GM18499 (cell line): ENCODE measurements at regions not wholly inside any gene's neighbourhood (a gene's known extent, or its start where the extent isn't known, plus 50 kb on each side); places are given as distances from the start of the nearest gene placed in this dataset.
"Not testable (repeated sequence)": the region's sequence is repeated elsewhere in the genome, so short reads cannot be mapped to it uniquely, and the experiment has no call there.

ENCODE experiments used
- ATAC-seq: cut with Tn5 transposase; IDR thresholded peaks from one replicate; pipeline ENCODE4 v1.9.1; 2021; ENCODE audit warnings: moderate number of reproducible peaks; ENCODE audit not compliant: insufficient read depth, unreplicated experiment

- no peak for ATAC-seq
These were observed 111.7 kb downstream of the RHOU start for GRCh38 chr1:228846952-228847351.

- ATAC-seq: not testable (repeated sequence)
These were observed 112.2 kb downstream of the RHOU start for GRCh38 chr1:228847451-228847850.

GRCh38 chr1:228848406-228848805 is 113.1 kb downstream of the RHOU start:
- ATAC-seq: no peak

DNA sequence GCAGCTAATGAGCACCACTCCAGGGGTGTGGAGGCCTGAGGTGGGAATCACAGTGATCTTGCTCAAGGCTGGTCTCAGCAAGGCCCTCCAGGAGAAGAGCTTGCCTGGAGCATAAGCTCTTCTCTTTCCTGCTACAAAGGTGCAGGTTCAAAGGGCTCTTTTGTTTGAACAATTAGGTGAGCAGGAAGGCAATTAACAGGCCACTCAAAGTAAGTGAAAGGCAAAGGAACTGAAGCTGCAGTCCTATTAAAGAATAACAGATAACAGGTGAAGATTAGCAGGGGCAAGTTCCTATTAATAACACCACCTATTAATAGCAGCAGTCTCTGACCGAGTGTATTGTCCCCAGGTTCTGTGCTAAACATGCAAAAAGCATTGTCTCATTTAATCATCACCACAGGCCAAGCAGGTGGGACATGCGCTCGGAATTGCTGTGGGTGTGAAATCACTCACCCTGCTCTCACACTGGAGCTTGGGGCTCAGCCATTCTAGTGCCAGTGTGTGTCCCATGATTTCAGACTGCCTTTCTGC is 113.8 kb downstream of the RHOU start:
- ATAC-seq: no peak

DNA sequence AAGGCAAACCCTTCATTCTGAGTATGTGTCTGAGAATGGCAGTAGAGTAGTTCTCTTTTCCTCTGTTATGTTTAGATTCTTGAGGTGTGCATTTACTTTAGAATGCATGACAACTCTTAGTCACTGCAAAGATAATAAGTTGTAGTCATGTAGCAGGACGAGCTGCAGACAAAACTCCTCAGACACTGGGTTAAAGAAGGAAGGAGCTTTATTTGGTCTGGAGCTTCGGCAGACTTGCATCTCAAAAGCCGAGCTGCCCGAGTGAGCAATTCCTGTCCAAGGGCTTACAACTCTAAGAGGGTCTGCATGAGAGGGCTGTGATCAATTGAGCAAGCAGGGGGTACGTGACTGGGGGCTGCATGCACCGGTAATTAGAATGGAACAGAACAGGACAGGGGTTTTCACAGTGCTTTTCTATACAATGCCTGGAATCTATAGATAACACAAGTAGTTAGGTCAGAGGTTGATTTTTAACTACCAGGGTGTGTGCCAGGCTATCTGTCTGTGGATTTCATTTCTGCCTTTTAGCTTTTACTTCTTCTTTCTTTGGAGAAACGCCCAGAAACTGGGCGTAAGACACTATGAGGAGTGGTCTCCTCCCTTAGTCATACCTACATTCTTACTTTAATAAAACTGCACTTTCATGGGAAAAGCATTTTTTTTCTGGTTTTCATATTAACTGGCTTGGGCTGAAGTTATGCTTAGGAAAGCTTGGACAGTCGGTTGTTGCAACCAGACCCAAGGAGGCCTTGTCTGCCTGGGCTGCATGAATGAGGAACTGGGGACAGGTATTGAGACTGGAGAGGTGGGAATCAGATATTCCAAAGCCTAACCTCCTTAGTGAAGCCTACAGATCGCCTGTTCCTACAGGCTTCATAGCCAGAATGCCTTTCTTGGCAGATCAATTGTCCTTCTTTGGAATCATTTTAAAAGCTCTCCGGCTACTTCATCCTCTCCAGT is 115.1 kb downstream of the RHOU start:
- no peak for ATAC-seq

DNA sequence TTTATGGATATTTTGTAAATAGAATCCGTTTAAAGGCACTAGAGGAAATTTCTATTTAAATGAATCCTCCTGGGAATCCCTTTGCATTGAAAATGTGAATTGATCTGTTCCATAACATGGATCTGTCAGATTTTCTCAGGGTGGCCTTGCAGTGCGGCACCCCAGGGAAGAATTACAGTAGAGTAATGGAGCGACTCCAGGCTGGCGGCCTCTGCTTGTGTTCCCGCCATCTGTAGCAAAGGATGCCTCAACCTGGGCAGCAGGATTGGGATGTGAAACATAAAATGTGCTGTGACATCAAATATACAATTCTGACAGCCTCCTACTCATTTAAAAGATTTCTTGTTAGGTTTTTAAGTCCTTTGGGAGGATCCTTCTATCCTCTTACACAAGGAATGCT is 115.9 kb downstream of the RHOU start:
- no peak for ATAC-seq

DNA sequence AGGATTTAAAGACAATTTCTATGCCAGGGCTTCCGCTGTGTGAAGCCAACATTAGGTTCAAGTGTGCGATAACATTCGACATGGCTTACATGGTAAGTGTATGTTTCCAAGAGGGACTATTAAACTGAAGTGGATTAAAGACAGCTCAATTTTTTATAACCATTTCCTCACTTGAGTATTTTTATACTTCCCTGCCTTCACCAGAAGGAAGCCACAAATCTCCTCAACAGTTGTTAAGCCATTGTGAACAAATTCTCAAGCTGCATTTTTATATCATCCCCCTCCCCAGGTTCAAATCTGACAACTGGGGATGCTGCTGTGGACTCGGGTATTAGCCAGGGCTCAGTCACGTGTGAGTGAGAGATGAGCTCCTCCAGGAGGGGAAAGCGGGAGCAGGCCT is 116.3 kb downstream of the RHOU start:
- ATAC-seq: no peak

GRCh38 chr1:228852024-228852423 is 116.7 kb downstream of the RHOU start:
- ATAC-seq: no peak

- ATAC-seq: no peak
These were observed 117.3 kb downstream of the RHOU start for GRCh38 chr1:228852511-228853088.

DNA sequence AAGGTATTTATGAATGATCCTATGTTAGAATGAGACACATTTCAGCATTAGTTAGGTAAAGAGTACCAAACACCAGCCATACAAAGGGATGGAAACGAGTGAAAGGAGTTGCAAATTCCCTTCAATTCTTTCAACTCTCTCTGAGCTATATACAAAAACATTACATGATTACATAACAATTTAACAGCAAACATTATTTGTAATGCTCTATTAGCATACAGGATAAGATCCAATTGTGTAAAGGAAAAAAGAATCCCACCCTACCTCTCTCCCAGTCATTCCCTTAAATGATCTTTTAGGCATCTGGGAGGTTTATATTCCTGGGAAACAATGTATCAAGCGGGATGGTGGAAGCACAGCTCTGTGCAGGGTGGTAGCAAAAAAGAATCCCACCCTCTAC is 117.9 kb downstream of the RHOU start:
- ATAC-seq: no peak

- no peak for ATAC-seq
These were observed 118.4 kb downstream of the RHOU start for GRCh38 chr1:228853637-228854036.

- no peak for ATAC-seq
These were observed 119.6 kb downstream of the RHOU start for GRCh38 chr1:228854907-228855306.

DNA sequence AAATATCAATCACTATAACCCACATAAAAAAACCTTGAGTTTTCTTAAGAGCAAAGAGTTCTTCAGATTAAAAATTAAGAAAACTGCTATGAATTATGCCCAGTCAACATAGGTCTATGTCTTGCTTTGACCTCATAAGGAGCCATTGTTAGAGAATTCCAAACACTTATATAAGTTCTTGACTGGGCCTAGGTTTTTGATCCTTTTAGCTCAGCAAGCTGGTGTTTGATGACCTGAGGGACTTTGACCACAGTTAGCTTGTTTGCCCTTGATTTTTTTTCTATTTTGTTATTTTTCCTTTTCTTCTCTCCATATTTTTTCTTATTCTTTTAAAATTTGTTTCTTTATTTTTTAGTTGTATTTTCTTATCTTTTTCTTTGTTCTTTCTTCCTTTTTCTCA is 122.3 kb downstream of the RHOU start:
- no peak for ATAC-seq

GRCh38 chr1:228860911-228861831 is 125.9 kb downstream of the RHOU start:
- no peak for ATAC-seq

- no peak for ATAC-seq
These were observed 126.5 kb downstream of the RHOU start for GRCh38 chr1:228861832-228862180.

- ATAC-seq: no peak
These were observed 127.5 kb downstream of the RHOU start for GRCh38 chr1:228862542-228863505.

DNA sequence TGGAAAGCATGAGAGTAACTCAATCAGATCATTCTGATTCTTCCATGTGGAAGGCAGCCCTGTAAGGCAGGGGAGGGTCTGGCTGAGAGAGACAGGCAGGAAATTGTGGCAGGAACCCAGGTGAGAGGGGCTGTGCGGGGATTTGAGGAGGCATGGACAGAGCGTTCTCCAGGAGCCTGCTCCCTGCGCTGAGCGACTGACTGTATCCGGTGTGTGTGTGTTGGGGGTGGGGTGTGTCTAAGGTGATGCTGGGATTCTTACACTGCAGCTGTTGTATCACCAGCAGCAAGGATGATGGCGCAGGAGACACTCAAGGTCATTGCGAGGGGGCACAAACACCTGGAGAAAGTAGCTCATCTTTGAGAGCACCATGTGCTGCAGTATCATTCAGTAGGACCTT is 128.5 kb downstream of the RHOU start:
- ATAC-seq: no peak

- no peak for ATAC-seq
These were observed 130.5 kb downstream of the RHOU start for GRCh38 chr1:228865627-228866330.

DNA sequence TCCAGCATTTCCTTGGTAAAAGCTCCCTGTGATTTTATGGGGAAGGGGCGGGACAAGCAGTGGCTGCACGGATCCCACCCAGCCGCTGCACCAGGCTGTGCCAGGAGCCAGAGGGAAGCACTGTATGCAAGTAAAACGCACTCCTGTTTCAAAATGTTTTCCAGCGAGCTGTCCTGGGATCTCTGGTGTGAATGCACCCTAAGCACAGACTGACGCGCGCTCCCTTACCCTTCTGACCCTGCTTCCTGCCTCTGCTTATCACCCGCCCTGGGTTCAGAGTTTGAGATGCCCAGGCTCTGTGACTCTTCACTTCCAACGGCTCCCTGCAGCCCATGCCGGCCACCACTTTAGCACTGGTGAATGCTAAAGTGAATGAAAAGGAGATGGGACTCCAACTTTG is 131.2 kb downstream of the RHOU start:
- ATAC-seq: no peak
